ENCODE measurements at regions not wholly inside any gene's neighbourhood (a gene's known extent, or its start where the extent isn't known, plus 50 kb on each side); places are given as distances from the start of the nearest gene placed in this dataset.
A peak's percentile ranks its signal among the peaks of the same experiment; 100 is the strongest.

- TF ChIP-seq POLR2A (IDR thresholded peaks at IDR 0.05; ENCODE audit: low read depth) (no peak), EP300 (IDR thresholded peaks at IDR 0.05) (no peak), POLR2AphosphoS5 (IDR thresholded peaks at IDR 0.05) (peak; percentile 47 to 69)
- TF ChIP-seq, protein P1, sequence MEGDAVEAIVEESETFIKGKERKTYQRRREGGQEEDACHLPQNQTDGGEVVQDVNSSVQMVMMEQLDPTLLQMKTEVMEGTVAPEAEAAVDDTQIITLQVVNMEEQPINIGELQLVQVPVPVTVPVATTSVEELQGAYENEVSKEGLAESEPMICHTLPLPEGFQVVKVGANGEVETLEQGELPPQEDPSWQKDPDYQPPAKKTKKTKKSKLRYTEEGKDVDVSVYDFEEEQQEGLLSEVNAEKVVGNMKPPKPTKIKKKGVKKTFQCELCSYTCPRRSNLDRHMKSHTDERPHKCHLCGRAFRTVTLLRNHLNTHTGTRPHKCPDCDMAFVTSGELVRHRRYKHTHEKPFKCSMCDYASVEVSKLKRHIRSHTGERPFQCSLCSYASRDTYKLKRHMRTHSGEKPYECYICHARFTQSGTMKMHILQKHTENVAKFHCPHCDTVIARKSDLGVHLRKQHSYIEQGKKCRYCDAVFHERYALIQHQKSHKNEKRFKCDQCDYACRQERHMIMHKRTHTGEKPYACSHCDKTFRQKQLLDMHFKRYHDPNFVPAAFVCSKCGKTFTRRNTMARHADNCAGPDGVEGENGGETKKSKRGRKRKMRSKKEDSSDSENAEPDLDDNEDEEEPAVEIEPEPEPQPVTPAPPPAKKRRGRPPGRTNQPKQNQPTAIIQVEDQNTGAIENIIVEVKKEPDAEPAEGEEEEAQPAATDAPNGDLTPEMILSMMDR (IDR thresholded peaks at IDR 0.05) = peak in 1 of 3 experiments; percentile 6
Observed at GRCh38 chr9:108478431-108479332, 377.1 kb downstream of the ACTL7B start.
